MM.1S (cell line): ENCODE measurements at regions not wholly inside any gene's neighbourhood (a gene's known extent, or its start where the extent isn't known, plus 50 kb on each side); places are given as distances from the start of the nearest gene placed in this dataset.

Experiments used
- DNase-seq: peaks from one replicate; pipeline ENCODE4 v3.0.0-alpha.2; 2015
- H2AFZ ChIP-seq: fragments of 300-600 bp; sonication (generic); 2 replicates; pipeline ENCODE4 v1.6.0; 2016; ENCODE audit warnings: antibody characterized with exemption, low read length
- H3F3A ChIP-seq: fragments of 300-600 bp; sonication (generic); 2 replicates; pipeline ENCODE4 v1.6.1; 2016; ENCODE audit warnings: mild to moderate bottlenecking, antibody characterized with exemption, low read length, moderate library complexity, mixed read lengths; ENCODE audit not compliant: insufficient read depth
- H3K27ac ChIP-seq: fragments of 300-600 bp; sonication (generic); 2 replicates; pipeline ENCODE4 v1.5.1; 2016; ENCODE audit warnings: mild to moderate bottlenecking, low read length
- H3K27me3 ChIP-seq: fragments of 300-600 bp; sonication (generic); replicated peaks from 2 replicates; pipeline ENCODE4 v1.6.0; 2016; ENCODE audit warnings: low read length; ENCODE audit not compliant: insufficient read depth
- H3K36me3 ChIP-seq: fragments of 300-600 bp; sonication (generic); replicated peaks from 2 replicates; pipeline ENCODE4 v1.6.1; 2016; ENCODE audit warnings: mild to moderate bottlenecking, low read length, mixed read lengths; ENCODE audit not compliant: insufficient read depth
- H3K4me1 ChIP-seq: fragments of 300-600 bp; sonication (generic); 2 replicates; pipeline ENCODE4 v1.6.1; 2016; ENCODE audit warnings: low read length, mixed read lengths
- H3K4me2 ChIP-seq: fragments of 300-600 bp; sonication (generic); 2 replicates; pipeline ENCODE4 v1.6.0; 2016; ENCODE audit warnings: low read depth, low read length
- H3K4me3 ChIP-seq: fragments of 300-600 bp; sonication (generic); 2 replicates; pipeline ENCODE4 v1.5.1; 2016; ENCODE audit warnings: low read length, mixed read lengths
- H3K79me2 ChIP-seq: fragments of 300-600 bp; sonication (generic); 2 replicates; pipeline ENCODE4 v1.6.1; 2016; ENCODE audit warnings: mixed run types, low read length, mixed read lengths
- H3K9ac ChIP-seq: fragments of 300-600 bp; sonication (generic); 2 replicates; pipeline ENCODE4 v1.6.1; 2016; ENCODE audit warnings: low read length, mixed read lengths
- H3K9me2 ChIP-seq: fragments of 300-600 bp; sonication (generic); replicated peaks from 2 replicates; pipeline ENCODE4 v1.6.1; 2016; ENCODE audit warnings: mild to moderate bottlenecking, low read length, mixed read lengths; ENCODE audit not compliant: insufficient read depth
- H3K9me3 ChIP-seq: fragments of 300-600 bp; sonication (generic); replicated peaks from 2 replicates; pipeline ENCODE4 v1.6.1; 2016; ENCODE audit warnings: mild to moderate bottlenecking, low read length, mixed read lengths; ENCODE audit not compliant: insufficient read depth
- H4K20me1 ChIP-seq: fragments of 300-600 bp; sonication (generic); 2 replicates; pipeline ENCODE4 v1.6.1; 2016; ENCODE audit warnings: mild to moderate bottlenecking, low read length, moderate library complexity, mixed read lengths; ENCODE audit not compliant: insufficient read depth
- CTCF ChIP-seq: fragments of 300-600 bp; sonication (generic); IDR thresholded peaks from 2 replicates; pipeline ENCODE4 v1.5.1; 2016; ENCODE audit warnings: antibody characterized with exemption, low read length, mixed read lengths
- EZH2 ChIP-seq: fragments of 300-600 bp; sonication (generic); optimal IDR thresholded peaks from 2 replicates; pipeline ENCODE3; 2017; ENCODE audit warnings: low read depth, mild to moderate bottlenecking, antibody characterized with exemption, low read length, mixed read lengths
- EZH2phosphoT487 ChIP-seq: fragments of 300-600 bp; sonication (generic); IDR thresholded peaks from 2 replicates; pipeline ENCODE4 v1.6.1; 2018; ENCODE audit warnings: antibody characterized with exemption, low read length

- Histone ChIP-seq H3K36me3 (no peaks in the 10 kb centered on the region), H3K27me3 (no peaks in the 10 kb centered on the region), H3K4me3 (no peak overlapping the region), H3K79me2 (no peaks in the 10 kb centered on the region), H3K4me2 (no peak overlapping the region), H3F3A (no peaks in the 10 kb centered on the region), H3K9ac (no peak overlapping the region), H3K27ac (no peak overlapping the region), H4K20me1 (no peaks in the 10 kb centered on the region), H3K9me3 (no peaks in the 10 kb centered on the region), H3K4me1 (no peaks in the 10 kb centered on the region), H3K9me2 (no peaks in the 10 kb centered on the region), H2AFZ (no peak overlapping the region)
- TF ChIP-seq CTCF (no peak), EZH2 (no peak), EZH2phosphoT487 (no peak)
- no peak for DNase-seq
These were observed 198.7 kb upstream of the LHX8 start for GRCh38 chr1:74935446-74935845.

- Histone ChIP-seq H3K9ac (no peak overlapping the region), H3K27me3 (no peaks in the 10 kb centered on the region), H3K9me3 (no peaks in the 10 kb centered on the region), H3K9me2 (no peaks in the 10 kb centered on the region), H3K27ac (no peak overlapping the region), H2AFZ (no peak overlapping the region), H4K20me1 (no peaks in the 10 kb centered on the region), H3K4me3 (no peak overlapping the region), H3K79me2 (no peaks in the 10 kb centered on the region), H3K36me3 (no peaks in the 10 kb centered on the region), H3F3A (no peaks in the 10 kb centered on the region), H3K4me1 (no peaks in the 10 kb centered on the region), H3K4me2 (no peak overlapping the region)
- TF ChIP-seq EZH2 (no peak), EZH2phosphoT487 (no peak)
- no peak for DNase-seq
These were observed 197.0 kb upstream of the LHX8 start for GRCh38 chr1:74937176-74937575.

GRCh38 chr1:74943046-74943445, 191.1 kb upstream of the LHX8 start:
- Histone ChIP-seq H3K9ac (no peak overlapping the region), H3K27me3 (no peaks in the 10 kb centered on the region)

More at GRCh38 chr1:74943046-74943445, 191.1 kb upstream of the LHX8 start:
- Histone ChIP-seq H3K27ac (no peak overlapping the region), H3K4me1 (no peaks in the 10 kb centered on the region), H3K79me2 (no peaks in the 10 kb centered on the region), H3K4me2 (no peak overlapping the region), H4K20me1 (no peaks in the 10 kb centered on the region), H3K9me2 (no peaks in the 10 kb centered on the region), H3K9me3 (no peaks in the 10 kb centered on the region), H3K36me3 (no peaks in the 10 kb centered on the region), H3F3A (no peaks in the 10 kb centered on the region), H3K4me3 (no peak overlapping the region), H2AFZ (no peak overlapping the region)
- DNase-seq, result no peak
- TF ChIP-seq EZH2 (no peak), CTCF (no peak), EZH2phosphoT487 (no peak)
